ENCODE measurements at regions not wholly inside any gene's neighbourhood (a gene's known extent, or its start where the extent isn't known, plus 50 kb on each side); places are given as distances from the start of the nearest gene placed in this dataset.

DNA sequence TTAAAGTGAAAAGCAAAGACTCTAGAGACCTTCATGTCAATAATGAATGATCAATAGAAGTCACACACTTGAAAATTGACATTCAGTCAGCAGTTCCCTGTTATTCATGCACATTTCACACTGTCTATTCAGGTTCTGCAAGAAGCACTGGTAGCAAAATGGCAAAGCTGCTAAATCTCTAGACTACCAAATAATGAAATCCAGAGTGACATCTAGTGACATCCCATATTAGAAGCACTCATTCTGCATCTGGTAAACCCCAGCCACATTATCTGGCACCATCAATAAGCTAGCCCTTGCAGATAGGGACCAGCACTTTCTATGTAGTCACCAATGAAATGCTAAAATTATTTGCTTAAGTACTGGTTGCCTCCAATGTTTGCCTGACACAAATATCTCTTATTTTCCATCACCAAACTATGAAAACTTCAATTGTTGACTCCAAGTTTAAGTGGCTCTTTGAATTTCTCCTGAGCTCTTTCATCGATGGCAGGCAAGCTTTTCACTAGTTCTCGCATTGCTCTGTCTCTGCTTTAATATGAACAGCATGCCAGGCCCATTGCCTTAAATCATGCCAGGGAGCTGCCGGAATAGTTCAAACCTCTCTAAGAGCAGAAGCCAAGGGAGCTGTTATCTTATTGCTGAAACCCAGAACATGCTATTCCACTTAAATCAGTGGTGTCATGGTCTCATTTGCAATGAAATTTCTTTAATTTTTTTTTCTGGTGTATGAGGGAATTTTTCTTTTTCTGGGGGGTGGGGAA, 409.9 kb downstream of the MZT1 start:
- DNase-seq = no peak

DNA sequence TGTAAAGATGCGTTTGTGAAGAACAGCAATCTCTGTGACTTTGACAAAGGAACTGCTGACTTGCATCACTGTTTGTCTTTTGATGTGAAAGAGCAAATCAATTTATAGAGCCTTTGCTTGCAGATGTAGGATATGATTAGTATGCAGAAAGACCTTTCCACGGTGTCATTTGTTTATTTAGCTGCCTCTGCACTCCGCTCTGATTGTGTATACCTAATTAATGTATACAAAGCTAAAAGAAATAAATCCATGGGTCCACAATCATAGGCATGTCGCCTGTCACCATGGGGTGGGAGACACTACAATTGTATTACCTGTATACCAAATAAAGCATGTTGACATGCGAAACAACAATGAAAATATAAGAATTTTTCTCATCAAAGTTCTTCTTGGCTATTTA, 410.7 kb downstream of the MZT1 start:
- DNase-seq = no peak

GRCh38 chr13:72315312-72315711, 412.1 kb downstream of the MZT1 start:
- no peak for DNase-seq

- no peak for DNase-seq
Observed at GRCh38 chr13:72314210-72314609, 413.2 kb downstream of the MZT1 start.

GRCh38 chr13:72313546-72313945, 413.9 kb downstream of the MZT1 start:
- no peak for DNase-seq

- DNase-seq = no peak
Observed at GRCh38 chr13:72303941-72304746, 423.3 kb downstream of the MZT1 start.

DNA sequence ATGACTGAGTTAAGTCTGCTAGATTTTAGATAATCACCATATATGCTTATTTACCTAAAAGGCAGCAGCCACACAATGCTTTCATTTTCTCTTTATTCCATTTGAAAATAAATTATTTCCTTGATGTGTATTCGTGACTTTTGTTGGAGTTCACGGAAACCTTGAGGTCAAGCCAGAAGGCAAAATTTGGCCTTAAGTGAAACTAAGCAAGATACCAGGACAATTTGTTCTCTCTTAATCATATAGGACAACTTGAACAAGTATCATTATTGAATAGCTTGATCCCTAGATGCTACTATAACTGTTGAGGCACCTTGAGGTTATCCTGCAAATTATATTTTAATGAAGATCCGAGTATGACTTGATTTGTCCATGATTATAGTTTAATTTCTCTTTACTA, 429.2 kb upstream of the DACH1 start:
- DNase-seq = no peak

GRCh38 chr13:72295153-72295552, 428.1 kb upstream of the DACH1 start:
- no peak for DNase-seq

DNA sequence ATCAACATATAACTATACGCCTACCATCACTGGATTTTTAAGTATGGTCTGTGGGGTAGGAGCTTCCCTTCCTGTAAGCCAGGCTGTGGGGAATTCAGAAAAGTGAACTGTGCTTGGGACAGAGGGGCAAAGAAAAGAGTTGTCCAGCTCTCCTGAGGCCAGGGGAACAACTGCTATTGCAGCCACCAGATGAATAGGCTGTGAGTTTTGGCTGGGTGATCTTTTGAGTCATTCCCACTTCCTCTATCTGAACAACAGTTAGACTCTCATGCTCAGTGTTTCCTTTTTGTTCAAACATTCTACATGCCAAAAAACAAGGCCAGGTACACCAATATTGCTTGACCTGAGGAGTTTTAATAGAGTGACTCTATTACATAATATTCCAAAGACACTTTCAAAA, 426.2 kb upstream of the DACH1 start:
- DNase-seq = no peak

DNA sequence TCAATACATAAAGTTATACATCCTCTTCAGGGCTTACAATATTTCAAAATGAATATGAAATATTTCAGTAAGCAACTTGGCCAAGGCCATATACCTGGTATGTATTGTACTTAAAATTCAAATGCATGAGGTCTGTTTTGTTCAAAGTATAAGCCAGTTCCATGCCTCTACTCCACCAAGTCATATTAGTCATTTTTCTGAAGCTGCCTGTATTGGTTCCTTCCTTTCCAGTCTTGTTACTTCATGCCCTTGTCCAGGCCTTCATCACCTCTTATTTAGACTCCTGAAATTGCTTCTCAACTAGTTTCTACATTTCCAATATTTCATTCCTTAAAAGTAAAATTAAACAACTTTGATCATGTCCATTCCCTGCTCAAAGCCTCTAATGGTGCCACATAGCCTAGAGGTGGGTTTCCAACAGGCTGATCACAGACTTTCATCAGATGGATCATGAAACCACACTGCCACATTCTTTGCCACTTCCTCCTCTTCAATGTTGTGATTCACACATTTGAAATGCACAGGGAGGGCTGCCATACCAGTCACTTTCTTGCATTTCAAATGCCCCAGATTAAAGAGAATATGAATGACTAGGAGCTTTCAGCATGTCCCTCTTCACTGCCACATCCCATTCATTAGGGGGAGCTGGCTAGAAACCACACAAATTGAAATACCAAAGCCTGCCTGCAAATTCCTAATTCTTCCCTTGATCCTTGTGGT, 424.1 kb upstream of the DACH1 start:
- DNase-seq = no peak

- DNase-seq = no peak
Observed at GRCh38 chr13:72286421-72286820, 419.4 kb upstream of the DACH1 start.

DNA sequence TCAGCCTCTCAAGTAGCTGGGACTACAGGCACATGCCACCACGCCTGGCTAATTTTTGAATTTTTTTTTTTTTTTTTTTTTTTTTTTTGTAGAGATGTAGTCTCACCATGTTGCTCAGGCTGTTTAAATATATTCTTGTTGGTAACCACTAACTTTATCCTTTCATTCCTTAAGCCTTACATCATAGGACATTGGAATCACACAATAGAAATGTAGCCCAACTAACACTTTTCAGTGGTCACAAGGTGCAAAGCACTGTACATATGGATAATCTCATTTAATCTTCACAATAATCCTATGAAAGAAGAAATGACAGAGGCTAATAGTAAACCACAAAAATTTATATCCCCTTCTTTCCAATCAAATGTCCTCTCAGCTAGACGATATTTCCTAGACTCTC, 417.8 kb upstream of the DACH1 start:
- no peak for DNase-seq

DNA sequence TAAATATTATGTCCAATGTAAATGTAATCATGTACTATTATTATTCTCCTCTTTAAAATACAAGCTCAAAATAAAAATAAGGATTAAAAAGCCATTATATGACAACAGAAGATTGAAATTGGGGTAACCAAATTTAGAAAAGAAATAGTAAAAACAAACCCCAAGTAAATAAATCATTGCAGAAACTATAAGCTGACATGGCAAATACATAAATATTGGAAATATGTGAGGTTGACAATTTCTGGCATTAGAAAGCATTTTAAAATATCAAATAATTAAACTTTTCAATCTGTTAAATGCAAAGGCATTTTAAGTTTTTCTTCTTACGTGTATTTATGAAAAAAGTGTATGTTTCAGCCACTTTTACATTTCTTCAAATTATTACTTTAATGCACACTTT, 394.7 kb upstream of the DACH1 start:
- DNase-seq = no peak

GRCh38 chr13:72259528-72259927, 392.5 kb upstream of the DACH1 start:
- no peak for DNase-seq

GRCh38 chr13:72258340-72258981, 391.5 kb upstream of the DACH1 start:
- no peak for DNase-seq

DNA sequence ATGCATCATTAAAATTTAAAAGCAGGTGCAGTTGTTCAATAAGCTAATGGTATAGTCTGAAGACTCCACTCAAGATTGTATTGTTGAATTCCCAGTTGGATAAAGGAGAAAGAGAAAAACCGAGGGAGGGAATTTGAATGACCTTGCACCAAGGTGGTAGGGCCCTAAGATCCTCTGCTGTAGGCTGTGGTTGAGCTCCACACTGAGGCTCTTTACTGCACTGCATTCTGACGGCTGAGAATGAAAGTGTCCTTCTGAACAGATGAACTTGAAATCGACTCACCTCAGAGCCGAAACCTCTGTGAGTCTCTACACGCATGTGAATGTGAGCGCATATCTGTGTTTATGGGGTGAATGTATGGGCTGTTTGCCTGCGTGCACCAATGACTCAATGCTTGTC, 388.9 kb upstream of the DACH1 start:
- DNase-seq = no peak

DNA sequence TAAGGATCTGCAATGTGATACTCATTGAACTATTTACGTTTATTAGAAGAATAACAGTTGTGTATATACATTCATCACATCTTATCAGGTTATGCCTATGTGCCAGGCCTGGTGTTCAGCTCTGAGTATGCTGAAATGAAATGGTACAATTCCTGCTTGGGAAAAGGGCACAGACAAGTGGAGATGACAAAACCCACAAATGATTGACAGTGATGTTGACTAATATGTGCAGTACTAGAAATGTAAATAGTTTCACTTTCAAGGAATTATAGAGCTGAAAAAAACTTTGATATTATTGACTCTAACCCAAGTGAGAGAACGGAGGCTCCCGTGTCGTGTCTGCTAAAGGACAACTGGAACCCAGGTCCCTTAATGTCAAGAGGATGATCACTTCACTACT, 386.8 kb upstream of the DACH1 start:
- DNase-seq = no peak

- no peak for DNase-seq
Observed at GRCh38 chr13:72246396-72246795, 379.4 kb upstream of the DACH1 start.

DNA sequence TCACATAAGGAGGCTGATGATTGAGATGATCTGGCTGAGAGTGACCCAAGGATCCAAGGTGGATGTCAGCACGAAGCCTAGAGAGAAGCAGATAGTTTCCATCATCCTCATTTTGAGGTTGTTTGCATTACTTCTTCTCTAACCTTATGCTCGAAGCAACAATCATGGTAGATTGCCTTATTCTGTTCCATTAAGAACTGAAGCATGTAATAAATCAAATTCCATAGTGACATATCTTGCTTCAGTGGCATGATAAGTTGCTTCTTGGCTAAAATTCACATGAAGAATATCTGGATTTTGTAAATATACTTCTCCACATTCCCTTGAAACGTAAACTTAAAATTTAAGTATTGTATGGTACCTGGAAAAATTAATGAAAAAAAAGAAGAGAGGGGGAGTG, 377.8 kb upstream of the DACH1 start:
- no peak for DNase-seq

DNA sequence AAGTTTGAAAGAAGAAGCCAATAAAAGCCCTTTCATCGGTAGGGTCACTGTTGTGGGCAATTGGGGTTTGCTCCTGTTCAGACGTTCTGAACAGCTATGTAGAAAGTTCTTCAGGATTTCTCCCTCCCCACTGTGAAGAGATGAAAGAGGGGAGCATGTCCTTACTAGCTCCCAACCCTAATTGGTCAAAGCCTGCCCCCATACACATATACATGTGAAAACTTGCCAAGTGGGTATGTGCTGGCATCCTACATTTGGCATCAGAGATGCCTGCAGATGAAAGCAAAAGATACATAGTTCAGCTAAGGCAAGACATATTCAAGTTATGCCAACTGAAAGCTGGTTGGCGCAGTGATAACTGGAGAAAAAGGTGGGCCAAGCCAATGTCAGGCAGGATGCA, 363.1 kb upstream of the DACH1 start:
- DNase-seq = no peak

DNA sequence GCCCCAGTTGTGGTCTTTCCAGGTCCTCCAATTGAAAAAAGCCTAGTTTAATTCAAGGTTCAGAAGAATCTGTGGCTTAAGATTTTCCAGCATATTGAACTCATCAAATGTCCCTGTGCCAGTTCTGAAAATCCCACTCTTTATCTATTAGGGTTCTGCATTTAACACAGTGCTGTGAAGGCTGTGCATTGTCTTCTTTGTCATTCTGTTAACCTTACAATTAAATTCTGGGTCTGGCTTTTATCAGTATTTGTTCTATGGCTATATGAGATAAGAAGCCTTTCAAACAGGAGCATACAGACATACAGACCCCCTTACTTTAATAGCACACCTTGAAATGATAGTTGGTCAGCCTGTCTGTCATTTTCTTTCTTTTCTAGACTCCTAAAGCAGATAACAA, 362.1 kb upstream of the DACH1 start:
- DNase-seq = no peak

GRCh38 chr13:72221276-72221962, 354.4 kb upstream of the DACH1 start:
- DNase-seq = no peak

- DNase-seq = no peak
Observed at GRCh38 chr13:72218966-72219365, 352.0 kb upstream of the DACH1 start.

Data from activated CD8-positive, alpha-beta memory T cell treated with anti-CD3 and anti-CD28 coated beads for 24 hours (primary cell).